ENCODE measurements at regions not wholly inside any gene's neighbourhood (a gene's known extent, or its start where the extent isn't known, plus 50 kb on each side); places are given as distances from the start of the nearest gene placed in this dataset.

- H3K27ac ChIP-seq = no peak overlapping the region
- no peak for TF ChIP-seq CTCF (conservative IDR thresholded peaks at IDR 0.05; ENCODE audit: low read depth)
- ChIA-PET CTCF (no interaction called here), POLR2A (ENCODE audit: low non-redundant PET) (no interaction called here)
- no peak for DNase-seq (ENCODE audit: low spot score)
These were observed 595.9 kb upstream of the MEF2C start for GRCh38 chr5:89478851-89479250.

- DNase-seq (ENCODE audit: low spot score) = no peak
- H3K27ac ChIP-seq = no peak overlapping the region
- TF ChIP-seq CTCF (conservative IDR thresholded peaks at IDR 0.05; ENCODE audit: low read depth) = no peak
- ChIA-PET POLR2A (ENCODE audit: low non-redundant PET) (no interaction called here), CTCF (no interaction called here)
These were observed 590.2 kb upstream of the MEF2C start for GRCh38 chr5:89473196-89473595.

- no peak for TF ChIP-seq CTCF (conservative IDR thresholded peaks at IDR 0.05; ENCODE audit: low read depth)
- DNase-seq (ENCODE audit: low spot score) = no peak
- ChIA-PET CTCF (interaction anchor here (0.6 to 0.7 kb wide), 2 partner anchors 101 to 742 kb away, joined by 3 read pairs; no protein-coding TSS in a partner anchor), POLR2A (ENCODE audit: low non-redundant PET) (no interaction called here)
- H3K27ac ChIP-seq = no peak overlapping the region
These were observed 588.6 kb upstream of the MEF2C start for GRCh38 chr5:89471541-89471940.

- TF ChIP-seq CTCF (conservative IDR thresholded peaks at IDR 0.05; ENCODE audit: low read depth) = no peak
- POLR2A ChIA-PET (ENCODE audit: low non-redundant PET) = no interaction called here
- CTCF ChIA-PET = interaction anchor here (0.6 to 0.7 kb wide), 2 partner anchors 101 to 742 kb away, joined by 3 read pairs; no protein-coding TSS in a partner anchor
- no peak for DNase-seq (ENCODE audit: low spot score)
- no peak overlapping the region for H3K27ac ChIP-seq
These were observed 588.1 kb upstream of the MEF2C start for GRCh38 chr5:89471115-89471514.

- CTCF ChIA-PET = interaction anchor here (0.6 to 0.7 kb wide), 2 partner anchors 258 to 353 kb away, joined by 3 read pairs; no protein-coding TSS in a partner anchor
These were observed 587.7 kb upstream of the MEF2C start for GRCh38 chr5:89470658-89471057.

GRCh38 chr5:89458332-89458656 is 575.3 kb upstream of the MEF2C start:
- TF ChIP-seq CTCF (conservative IDR thresholded peaks at IDR 0.05; ENCODE audit: low read depth) = no peak
- ChIA-PET CTCF (no interaction called here), POLR2A (ENCODE audit: low non-redundant PET) (no interaction called here)
- DNase-seq (ENCODE audit: low spot score) = no peak
- H3K27ac ChIP-seq = no peak overlapping the region

More at GRCh38 chr5:89470658-89471057, 587.7 kb upstream of the MEF2C start:
- TF ChIP-seq CTCF (conservative IDR thresholded peaks at IDR 0.05; ENCODE audit: low read depth) = no peak
- POLR2A ChIA-PET (ENCODE audit: low non-redundant PET) = no interaction called here
- H3K27ac ChIP-seq = no peak overlapping the region
- DNase-seq (ENCODE audit: low spot score) = no peak
